ENCODE measurements at regions not wholly inside any gene's neighbourhood (a gene's known extent, or its start where the extent isn't known, plus 50 kb on each side); places are given as distances from the start of the nearest gene placed in this dataset.
"Not testable (repeated sequence)": the region's sequence is repeated elsewhere in the genome, so short reads cannot be mapped to it uniquely, and the experiment has no call there.

DNA sequence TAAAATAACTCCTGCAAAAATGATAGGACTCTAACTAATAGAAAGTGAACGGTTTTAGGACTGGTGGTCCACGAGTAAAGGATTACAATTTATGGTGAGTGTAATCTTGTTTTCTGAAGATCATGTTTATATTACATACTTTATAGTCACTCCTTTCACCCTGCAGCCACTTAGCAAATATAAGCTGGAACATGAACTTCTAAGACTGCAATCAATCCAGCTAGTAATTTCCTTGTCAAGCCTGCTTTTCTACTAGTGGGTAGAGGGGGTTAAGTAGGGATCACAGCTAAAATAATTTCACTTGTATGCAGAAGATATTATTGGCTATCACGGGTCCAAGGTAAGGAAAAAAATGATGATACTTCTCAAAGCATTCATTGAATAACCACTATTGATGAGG lies 125.5 kb upstream of the NETO1 start:
- Histone ChIP-seq H3K4me3 (ENCODE audit: low read length) (no peak overlapping the region), H3K9ac (ENCODE audit: low read length) (no peak overlapping the region), H3K27ac (ENCODE audit: low read length) (no peak overlapping the region), H3K36me3 (ENCODE audit: control insufficient read depth, low read depth, low read length) (no peaks in the 10 kb centered on the region), H3K4me1 (ENCODE audit: control insufficient read depth, low read depth, low read length) (no peaks in the 10 kb centered on the region), H3K9me3 (ENCODE audit: control insufficient read depth, low read depth, low read length) (no peaks in the 10 kb centered on the region), H3K27me3 (ENCODE audit: control insufficient read depth, insufficient read depth, low read length) (no peaks in the 10 kb centered on the region)

DNA sequence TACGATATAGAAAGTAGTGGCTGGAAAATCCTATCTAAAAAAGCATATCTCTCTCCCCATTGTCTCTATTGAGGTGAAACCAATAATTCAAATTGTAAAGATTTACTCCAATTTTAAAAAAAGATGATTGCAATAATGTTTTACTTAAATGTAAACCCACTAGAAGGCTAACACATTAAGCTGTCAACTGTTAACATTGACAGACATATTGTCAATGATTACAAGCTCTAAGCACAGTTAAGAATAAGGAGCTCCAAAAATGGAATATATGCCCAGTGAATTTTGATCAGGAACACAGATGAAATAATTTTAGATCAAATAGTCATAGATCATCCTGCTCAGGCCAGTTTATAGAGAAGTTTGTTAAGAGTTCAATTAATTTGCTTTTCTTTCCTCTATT lies 123.6 kb upstream of the NETO1 start:
- Histone ChIP-seq H3K4me1 (ENCODE audit: control insufficient read depth, low read depth, low read length) (no peaks in the 10 kb centered on the region), H3K9me3 (ENCODE audit: control insufficient read depth, low read depth, low read length) (no peaks in the 10 kb centered on the region), H3K27ac (ENCODE audit: low read length) (no peak overlapping the region), H3K27me3 (ENCODE audit: control insufficient read depth, insufficient read depth, low read length) (no peaks in the 10 kb centered on the region), H3K4me3 (ENCODE audit: low read length) (no peak overlapping the region), H3K9ac (ENCODE audit: low read length) (no peak overlapping the region), H3K36me3 (ENCODE audit: control insufficient read depth, low read depth, low read length) (no peaks in the 10 kb centered on the region)

DNA sequence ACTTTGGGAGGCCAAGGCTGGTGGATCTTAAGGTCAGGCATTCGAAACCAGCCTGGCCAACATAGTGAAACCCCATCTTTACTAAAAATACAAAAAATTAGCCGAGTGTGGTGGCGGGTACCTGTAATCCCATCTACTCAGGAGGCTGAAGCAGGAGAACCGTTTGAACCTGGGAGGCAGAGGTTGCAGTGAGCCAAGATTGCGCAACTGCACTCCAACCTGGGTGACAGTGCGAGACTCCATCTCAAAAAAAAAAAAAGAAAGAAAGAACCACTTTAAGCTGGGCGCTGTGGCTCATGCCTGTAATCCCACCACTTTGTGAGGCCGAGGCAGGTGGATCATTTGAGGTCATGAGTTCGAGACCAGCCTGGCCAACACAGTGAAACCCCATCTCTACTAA lies 119.8 kb upstream of the NETO1 start:
- H3K4me1 ChIP-seq (ENCODE audit: control insufficient read depth, low read depth, low read length); H3K27me3 ChIP-seq (ENCODE audit: control insufficient read depth, insufficient read depth, low read length); H3K27ac ChIP-seq (ENCODE audit: low read length); H3K4me3 ChIP-seq (ENCODE audit: low read length); H3K36me3 ChIP-seq (ENCODE audit: control insufficient read depth, low read depth, low read length); H3K9me3 ChIP-seq (ENCODE audit: control insufficient read depth, low read depth, low read length); H3K9ac ChIP-seq (ENCODE audit: low read length): not testable (repeated sequence)

DNA sequence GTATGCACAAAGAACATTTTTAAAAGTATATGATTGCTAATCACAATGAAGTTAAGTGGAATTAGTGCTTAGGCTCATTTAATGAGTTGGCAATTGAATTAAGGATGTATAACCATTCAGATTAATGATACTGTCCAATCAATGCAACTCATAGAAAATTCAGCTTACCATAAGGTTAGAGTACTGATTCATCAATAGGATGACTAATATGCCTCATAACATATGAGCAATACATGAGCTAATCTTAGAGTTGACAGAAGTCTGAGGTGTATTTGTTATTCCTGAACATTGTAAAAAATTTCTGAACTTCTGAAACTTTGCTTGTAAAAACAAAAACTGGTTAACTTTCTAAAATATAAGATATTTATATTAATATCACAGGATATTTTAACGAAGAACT lies 118.3 kb upstream of the NETO1 start:
- Histone ChIP-seq H3K4me3 (ENCODE audit: low read length) (no peak overlapping the region), H3K9ac (ENCODE audit: low read length) (no peak overlapping the region)

DNA sequence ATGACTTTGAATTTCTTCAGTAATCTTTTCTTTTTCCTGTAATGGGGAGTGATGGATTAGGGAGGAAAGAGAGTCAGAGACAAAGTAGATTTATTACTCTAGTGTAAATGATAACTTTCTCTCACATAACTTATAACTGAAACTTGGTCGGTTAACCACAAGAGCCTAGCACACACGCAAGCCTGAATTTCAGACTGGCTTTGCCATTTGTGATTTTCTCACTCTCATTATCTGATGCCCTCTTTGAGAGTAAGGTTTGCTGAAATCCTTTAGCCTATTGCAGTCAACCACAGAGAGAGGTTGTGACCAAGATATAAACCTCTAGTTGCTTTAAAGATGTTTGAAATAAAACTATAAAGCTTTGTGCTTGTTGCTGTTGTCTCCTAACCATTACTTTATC lies 117.9 kb upstream of the NETO1 start:
- Histone ChIP-seq H3K27me3 (ENCODE audit: control insufficient read depth, insufficient read depth, low read length) (no peaks in the 10 kb centered on the region), H3K9ac (ENCODE audit: low read length) (no peak overlapping the region), H3K4me1 (ENCODE audit: control insufficient read depth, low read depth, low read length) (no peaks in the 10 kb centered on the region), H3K9me3 (ENCODE audit: control insufficient read depth, low read depth, low read length) (no peaks in the 10 kb centered on the region), H3K36me3 (ENCODE audit: control insufficient read depth, low read depth, low read length) (no peaks in the 10 kb centered on the region), H3K27ac (ENCODE audit: low read length) (no peak overlapping the region), H3K4me3 (ENCODE audit: low read length) (no peak overlapping the region)

More for the DNA sequence above, 118.3 kb upstream of the NETO1 start:
- Histone ChIP-seq H3K36me3 (ENCODE audit: control insufficient read depth, low read depth, low read length) (no peaks in the 10 kb centered on the region), H3K9me3 (ENCODE audit: control insufficient read depth, low read depth, low read length) (no peaks in the 10 kb centered on the region), H3K4me1 (ENCODE audit: control insufficient read depth, low read depth, low read length) (no peaks in the 10 kb centered on the region), H3K27ac (ENCODE audit: low read length) (no peak overlapping the region), H3K27me3 (ENCODE audit: control insufficient read depth, insufficient read depth, low read length) (no peaks in the 10 kb centered on the region)

DNA sequence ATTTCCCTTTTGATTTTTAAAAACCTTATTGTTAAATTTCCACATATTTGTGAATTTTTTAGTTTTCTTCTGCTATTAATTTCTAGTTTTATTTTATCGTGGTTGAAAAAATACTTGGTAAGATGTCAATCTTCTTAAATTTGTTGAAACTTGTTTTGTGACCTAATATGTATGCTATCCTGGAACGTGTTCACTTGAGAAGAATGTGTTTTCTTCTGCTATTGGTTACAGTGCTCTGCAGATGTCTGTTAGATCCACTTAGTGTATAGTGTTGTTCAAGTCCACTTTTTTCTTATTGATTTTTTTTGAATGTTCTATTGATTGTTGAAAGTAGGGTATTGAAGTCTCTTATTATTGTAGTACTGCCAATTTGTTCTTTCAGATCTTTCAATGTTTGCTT lies 116.5 kb upstream of the NETO1 start:
- Histone ChIP-seq H3K36me3 (ENCODE audit: control insufficient read depth, low read depth, low read length) (no peaks in the 10 kb centered on the region), H3K9me3 (ENCODE audit: control insufficient read depth, low read depth, low read length) (no peaks in the 10 kb centered on the region)

DNA sequence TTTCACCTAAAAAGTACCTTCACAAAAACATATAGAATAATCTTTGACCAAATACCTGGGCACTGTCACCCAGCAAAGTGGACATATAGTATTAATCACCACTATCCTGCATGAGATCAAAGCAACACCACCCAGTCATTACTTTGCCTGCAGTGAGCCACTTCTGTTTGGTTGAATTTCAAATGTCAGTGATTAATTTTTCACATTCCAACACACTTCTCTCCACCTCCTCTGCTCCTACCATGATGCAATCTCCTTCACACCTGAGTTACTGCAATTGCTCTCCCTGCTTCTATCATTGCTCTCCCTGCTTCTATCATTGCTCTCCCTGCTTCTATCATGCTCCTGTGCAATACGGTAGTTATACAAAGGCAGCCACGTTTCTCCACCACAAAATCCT lies 106.1 kb upstream of the NETO1 start:
- no peak overlapping the region for H3K27ac ChIP-seq (ENCODE audit: low read length)
- H3K4me3 ChIP-seq (ENCODE audit: low read length) = no peak overlapping the region
- no peaks in the 10 kb centered on the region for H3K9me3 ChIP-seq (ENCODE audit: control insufficient read depth, low read depth, low read length)
- no peaks in the 10 kb centered on the region for H3K36me3 ChIP-seq (ENCODE audit: control insufficient read depth, low read depth, low read length)
- H3K27me3 ChIP-seq (ENCODE audit: control insufficient read depth, insufficient read depth, low read length) = no peaks in the 10 kb centered on the region
- H3K9ac ChIP-seq (ENCODE audit: low read length) = no peak overlapping the region
- H3K4me1 ChIP-seq (ENCODE audit: control insufficient read depth, low read depth, low read length) = no peaks in the 10 kb centered on the region

More for the DNA sequence above, 116.5 kb upstream of the NETO1 start:
- no peak overlapping the region for H3K4me3 ChIP-seq (ENCODE audit: low read length)
- H3K27ac ChIP-seq (ENCODE audit: low read length) = no peak overlapping the region
- H3K4me1 ChIP-seq (ENCODE audit: control insufficient read depth, low read depth, low read length) = no peaks in the 10 kb centered on the region
- no peak overlapping the region for H3K9ac ChIP-seq (ENCODE audit: low read length)
- no peaks in the 10 kb centered on the region for H3K27me3 ChIP-seq (ENCODE audit: control insufficient read depth, insufficient read depth, low read length)

DNA sequence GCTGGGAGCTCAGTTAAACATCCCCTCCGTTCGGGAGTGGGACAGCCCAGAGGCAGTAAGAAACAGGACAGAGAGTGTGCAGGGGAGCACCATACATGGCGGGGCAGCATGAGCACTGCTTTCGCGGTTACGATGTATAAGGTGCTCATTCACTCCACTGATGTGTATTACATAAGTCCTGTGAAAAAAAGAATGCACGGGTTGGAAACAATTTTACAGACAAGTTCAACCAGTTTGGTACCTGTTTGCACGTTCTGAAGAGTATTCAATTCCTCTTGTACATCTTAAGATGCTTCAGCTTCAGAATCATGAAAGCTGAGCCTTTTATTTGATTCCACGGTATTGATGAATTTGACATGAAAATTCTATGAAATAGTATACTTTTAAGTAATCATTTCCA lies 97.8 kb upstream of the NETO1 start:
- Histone ChIP-seq H3K36me3 (ENCODE audit: control insufficient read depth, low read depth, low read length) (no peaks in the 10 kb centered on the region), H3K27me3 (ENCODE audit: control insufficient read depth, insufficient read depth, low read length) (no peaks in the 10 kb centered on the region), H3K9me3 (ENCODE audit: control insufficient read depth, low read depth, low read length) (no peaks in the 10 kb centered on the region), H3K9ac (ENCODE audit: low read length) (no peak overlapping the region), H3K27ac (ENCODE audit: low read length) (no peak overlapping the region), H3K4me3 (ENCODE audit: low read length) (no peak overlapping the region), H3K4me1 (ENCODE audit: control insufficient read depth, low read depth, low read length) (no peaks in the 10 kb centered on the region)

DNA sequence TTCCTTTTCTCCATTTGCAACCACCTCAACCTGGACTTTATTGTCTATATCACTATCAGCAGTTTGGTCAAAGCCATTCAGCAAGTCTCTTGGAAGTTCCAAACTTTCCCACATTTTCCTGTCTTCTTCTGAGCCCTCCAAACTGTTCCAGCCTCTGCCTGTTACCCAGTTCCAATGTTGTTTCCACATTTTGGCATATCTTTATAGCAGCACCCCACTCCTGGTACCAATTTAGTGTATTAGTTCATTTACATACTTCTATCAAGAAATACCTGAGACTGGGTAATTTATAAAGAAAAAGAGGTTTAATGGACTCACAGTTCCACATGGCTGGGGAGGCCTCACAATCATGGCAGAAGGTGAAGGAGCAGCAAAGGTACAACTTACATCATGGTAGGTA lies 90.4 kb upstream of the NETO1 start:
- not testable (repeated sequence) for H3K36me3 ChIP-seq (ENCODE audit: control insufficient read depth, low read depth, low read length); H3K9ac ChIP-seq (ENCODE audit: low read length); H3K4me1 ChIP-seq (ENCODE audit: control insufficient read depth, low read depth, low read length); H3K27me3 ChIP-seq (ENCODE audit: control insufficient read depth, insufficient read depth, low read length); H3K9me3 ChIP-seq (ENCODE audit: control insufficient read depth, low read depth, low read length); H3K4me3 ChIP-seq (ENCODE audit: low read length); H3K27ac ChIP-seq (ENCODE audit: low read length)

DNA sequence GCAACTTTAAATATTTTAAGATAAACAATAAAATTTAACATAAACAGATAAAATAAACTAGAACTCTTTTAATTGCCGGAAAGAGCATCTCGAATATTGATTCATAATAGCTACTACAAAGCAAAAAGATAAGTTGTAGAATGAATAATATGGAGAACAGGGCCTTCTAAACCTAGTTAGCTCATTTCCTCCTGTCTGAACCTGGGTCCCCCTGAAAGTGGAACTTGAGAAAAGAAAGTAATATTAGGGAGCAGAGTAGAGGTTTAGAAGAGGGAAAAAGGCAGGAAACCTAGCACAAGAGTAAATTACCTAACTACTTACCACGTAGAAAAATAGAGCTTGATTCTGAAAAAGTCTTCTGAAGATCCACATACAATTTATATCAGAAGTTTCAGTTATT lies 80.7 kb upstream of the NETO1 start:
- Histone ChIP-seq H3K4me1 (ENCODE audit: control insufficient read depth, low read depth, low read length) (no peaks in the 10 kb centered on the region), H3K27ac (ENCODE audit: low read length) (no peak overlapping the region), H3K4me3 (ENCODE audit: low read length) (no peak overlapping the region), H3K36me3 (ENCODE audit: control insufficient read depth, low read depth, low read length) (no peaks in the 10 kb centered on the region), H3K9me3 (ENCODE audit: control insufficient read depth, low read depth, low read length) (no peaks in the 10 kb centered on the region), H3K9ac (ENCODE audit: low read length) (no peak overlapping the region), H3K27me3 (ENCODE audit: control insufficient read depth, insufficient read depth, low read length) (no peaks in the 10 kb centered on the region)

DNA sequence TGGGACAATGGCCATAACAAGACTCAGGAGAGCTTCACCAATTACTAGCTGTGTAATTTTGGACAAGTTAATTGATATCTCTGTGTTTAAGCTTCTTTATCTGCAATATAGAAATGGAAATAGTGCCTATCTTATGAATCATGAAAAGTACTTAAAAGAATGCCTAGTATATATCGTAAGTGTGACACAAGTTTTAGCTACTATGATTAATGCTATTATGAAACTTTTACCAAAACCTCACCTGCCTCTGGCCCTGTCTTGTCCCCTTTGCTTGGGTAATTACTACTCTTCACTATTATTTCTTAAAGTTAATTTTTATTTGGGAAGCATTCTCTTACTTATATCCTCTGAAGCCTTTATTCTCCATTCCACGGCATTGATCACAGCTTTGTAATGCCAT lies 75.0 kb upstream of the NETO1 start:
- Histone ChIP-seq H3K36me3 (ENCODE audit: control insufficient read depth, low read depth, low read length) (no peaks in the 10 kb centered on the region), H3K4me1 (ENCODE audit: control insufficient read depth, low read depth, low read length) (no peaks in the 10 kb centered on the region), H3K27ac (ENCODE audit: low read length) (no peak overlapping the region), H3K27me3 (ENCODE audit: control insufficient read depth, insufficient read depth, low read length) (no peaks in the 10 kb centered on the region), H3K4me3 (ENCODE audit: low read length) (no peak overlapping the region), H3K9ac (ENCODE audit: low read length) (no peak overlapping the region), H3K9me3 (ENCODE audit: control insufficient read depth, low read depth, low read length) (no peaks in the 10 kb centered on the region)

DNA sequence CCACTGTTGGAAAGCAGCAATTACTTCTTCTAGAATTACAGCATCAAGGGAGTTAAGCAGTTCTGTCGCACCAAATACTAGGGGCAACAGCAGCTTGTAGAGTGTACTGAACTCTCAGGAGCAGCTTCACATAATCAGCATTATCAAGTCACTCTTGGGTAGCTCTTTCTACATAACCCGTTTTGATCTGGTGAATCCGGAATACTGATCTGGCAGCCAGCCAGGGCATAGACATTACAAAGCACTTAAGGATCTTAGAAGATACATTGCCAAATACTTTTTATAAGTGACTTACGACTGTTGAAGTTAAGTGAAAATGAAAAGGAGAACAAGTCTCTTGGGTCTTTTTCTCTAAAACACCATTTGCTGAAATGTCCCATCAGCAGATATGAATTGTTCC lies 73.2 kb upstream of the NETO1 start:
- no peaks in the 10 kb centered on the region for H3K36me3 ChIP-seq (ENCODE audit: control insufficient read depth, low read depth, low read length)
- no peaks in the 10 kb centered on the region for H3K27me3 ChIP-seq (ENCODE audit: control insufficient read depth, insufficient read depth, low read length)
- H3K9ac ChIP-seq (ENCODE audit: low read length) = no peak overlapping the region
- no peaks in the 10 kb centered on the region for H3K9me3 ChIP-seq (ENCODE audit: control insufficient read depth, low read depth, low read length)
- no peak overlapping the region for H3K4me3 ChIP-seq (ENCODE audit: low read length)
- H3K4me1 ChIP-seq (ENCODE audit: control insufficient read depth, low read depth, low read length) = no peaks in the 10 kb centered on the region
- no peak overlapping the region for H3K27ac ChIP-seq (ENCODE audit: low read length)

DNA sequence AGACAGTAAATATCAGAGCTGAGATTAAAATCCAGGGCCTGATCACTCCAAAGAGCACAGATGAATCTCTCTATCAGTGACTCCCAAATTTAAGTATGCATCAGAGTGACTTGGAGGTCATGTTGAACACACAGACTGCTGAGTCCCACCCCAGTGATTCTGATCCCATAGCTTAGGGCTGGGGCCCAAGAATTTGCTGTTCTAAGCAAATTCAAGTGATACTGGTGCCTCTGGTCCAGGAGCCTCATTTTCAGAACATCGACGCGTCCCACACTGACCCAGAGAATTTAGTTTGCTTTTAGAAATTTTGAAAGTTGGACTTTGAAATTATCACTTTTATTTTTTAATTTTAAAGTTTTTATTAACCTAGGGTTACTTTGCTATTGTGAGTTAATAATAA lies 72.7 kb upstream of the NETO1 start:
- Histone ChIP-seq H3K9me3 (ENCODE audit: control insufficient read depth, low read depth, low read length) (no peaks in the 10 kb centered on the region), H3K27ac (ENCODE audit: low read length) (no peak overlapping the region), H3K4me1 (ENCODE audit: control insufficient read depth, low read depth, low read length) (no peaks in the 10 kb centered on the region), H3K4me3 (ENCODE audit: low read length) (no peak overlapping the region), H3K27me3 (ENCODE audit: control insufficient read depth, insufficient read depth, low read length) (no peaks in the 10 kb centered on the region), H3K36me3 (ENCODE audit: control insufficient read depth, low read depth, low read length) (no peaks in the 10 kb centered on the region), H3K9ac (ENCODE audit: low read length) (no peak overlapping the region)
